ENCODE measurements at regions not wholly inside any gene's neighbourhood (a gene's known extent, or its start where the extent isn't known, plus 50 kb on each side); places are given as distances from the start of the nearest gene placed in this dataset.

DNA sequence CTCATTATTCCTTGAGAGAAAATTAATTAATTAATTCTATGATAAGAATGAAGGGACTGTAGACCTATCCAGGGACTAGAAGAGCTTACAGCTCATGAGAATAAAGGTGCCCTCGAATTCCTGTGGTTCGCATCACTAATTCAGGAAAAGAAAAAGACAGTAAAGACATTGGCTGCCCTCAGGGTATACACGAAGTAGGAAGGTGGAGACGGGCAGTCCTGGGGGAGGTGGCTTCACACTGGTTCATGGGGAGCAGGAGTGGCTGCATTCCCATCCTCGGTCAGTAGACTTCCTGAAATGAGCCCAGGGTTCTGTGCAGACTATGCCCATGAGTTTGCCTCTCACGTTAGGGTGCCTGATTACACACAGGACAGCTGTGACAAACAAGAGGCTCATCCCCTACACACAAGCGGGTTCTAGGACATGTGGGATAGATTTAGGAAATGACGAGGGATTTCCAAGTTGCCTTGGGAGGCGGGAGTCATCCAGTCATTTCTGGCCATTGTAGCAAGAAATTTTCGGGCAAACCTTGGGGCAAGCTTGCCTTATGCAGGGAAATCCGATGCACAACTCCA lies 282.2 kb downstream of the CYP26B1 start:
- H3K36me3 ChIP-seq (replicated peaks in 1 of 2; ENCODE audit: control insufficient read depth in 1 of 2, insufficient read depth in 2 of 2, low read length in 1 of 2) = no peaks in the 10 kb centered on the region
- ChIA-PET POLR2A (no interaction called here), CTCF (interaction anchor here (2.2 kb wide), 1 partner anchor 14 kb away, joined by 5 read pairs; no protein-coding TSS in a partner anchor)
- H3K4me2 ChIP-seq = no peak overlapping the region
- no peaks in the 10 kb centered on the region for H4K20me1 ChIP-seq (ENCODE audit: insufficient read depth)
- no peak overlapping the region for H3K27ac ChIP-seq (ENCODE audit: low read depth in 2 of 2, low read length in 1 of 2)
- TF ChIP-seq FOXM1 (IDR thresholded peaks at IDR 0.05; ENCODE audit: low read depth) (no peak), SIN3A (IDR thresholded peaks at IDR 0.05; ENCODE audit: borderline replicate concordance, low read depth, low read length) (no peak), RCOR1 (IDR thresholded peaks at IDR 0.05; ENCODE audit: low read length) (no peak), RFX5 (IDR thresholded peaks at IDR 0.05; ENCODE audit: low read length) (no peak)
- TF ChIP-seq, protein P1, sequence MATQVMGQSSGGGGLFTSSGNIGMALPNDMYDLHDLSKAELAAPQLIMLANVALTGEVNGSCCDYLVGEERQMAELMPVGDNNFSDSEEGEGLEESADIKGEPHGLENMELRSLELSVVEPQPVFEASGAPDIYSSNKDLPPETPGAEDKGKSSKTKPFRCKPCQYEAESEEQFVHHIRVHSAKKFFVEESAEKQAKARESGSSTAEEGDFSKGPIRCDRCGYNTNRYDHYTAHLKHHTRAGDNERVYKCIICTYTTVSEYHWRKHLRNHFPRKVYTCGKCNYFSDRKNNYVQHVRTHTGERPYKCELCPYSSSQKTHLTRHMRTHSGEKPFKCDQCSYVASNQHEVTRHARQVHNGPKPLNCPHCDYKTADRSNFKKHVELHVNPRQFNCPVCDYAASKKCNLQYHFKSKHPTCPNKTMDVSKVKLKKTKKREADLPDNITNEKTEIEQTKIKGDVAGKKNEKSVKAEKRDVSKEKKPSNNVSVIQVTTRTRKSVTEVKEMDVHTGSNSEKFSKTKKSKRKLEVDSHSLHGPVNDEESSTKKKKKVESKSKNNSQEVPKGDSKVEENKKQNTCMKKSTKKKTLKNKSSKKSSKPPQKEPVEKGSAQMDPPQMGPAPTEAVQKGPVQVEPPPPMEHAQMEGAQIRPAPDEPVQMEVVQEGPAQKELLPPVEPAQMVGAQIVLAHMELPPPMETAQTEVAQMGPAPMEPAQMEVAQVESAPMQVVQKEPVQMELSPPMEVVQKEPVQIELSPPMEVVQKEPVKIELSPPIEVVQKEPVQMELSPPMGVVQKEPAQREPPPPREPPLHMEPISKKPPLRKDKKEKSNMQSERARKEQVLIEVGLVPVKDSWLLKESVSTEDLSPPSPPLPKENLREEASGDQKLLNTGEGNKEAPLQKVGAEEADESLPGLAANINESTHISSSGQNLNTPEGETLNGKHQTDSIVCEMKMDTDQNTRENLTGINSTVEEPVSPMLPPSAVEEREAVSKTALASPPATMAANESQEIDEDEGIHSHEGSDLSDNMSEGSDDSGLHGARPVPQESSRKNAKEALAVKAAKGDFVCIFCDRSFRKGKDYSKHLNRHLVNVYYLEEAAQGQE (IDR thresholded peaks at IDR 0.05; ENCODE audit: low read depth, low read length) = no peak
- TF ChIP-seq, protein P2, sequence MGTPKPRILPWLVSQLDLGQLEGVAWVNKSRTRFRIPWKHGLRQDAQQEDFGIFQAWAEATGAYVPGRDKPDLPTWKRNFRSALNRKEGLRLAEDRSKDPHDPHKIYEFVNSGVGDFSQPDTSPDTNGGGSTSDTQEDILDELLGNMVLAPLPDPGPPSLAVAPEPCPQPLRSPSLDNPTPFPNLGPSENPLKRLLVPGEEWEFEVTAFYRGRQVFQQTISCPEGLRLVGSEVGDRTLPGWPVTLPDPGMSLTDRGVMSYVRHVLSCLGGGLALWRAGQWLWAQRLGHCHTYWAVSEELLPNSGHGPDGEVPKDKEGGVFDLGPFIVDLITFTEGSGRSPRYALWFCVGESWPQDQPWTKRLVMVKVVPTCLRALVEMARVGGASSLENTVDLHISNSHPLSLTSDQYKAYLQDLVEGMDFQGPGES (IDR thresholded peaks at IDR 0.05; ENCODE audit: low read depth, low read length) = no peak
- H3K4me1 ChIP-seq (ENCODE audit: control insufficient read depth in 1 of 2, insufficient read depth in 2 of 2, low read depth in 1 of 2, low read length in 1 of 2) = no peaks in the 10 kb centered on the region
- H3K9me3 ChIP-seq = no peaks in the 10 kb centered on the region
- WGBS (ENCODE audit: low lambda C conversion rate) = 34% methylated on average over 11 of the region's 11 CpGs
- no peaks in the 10 kb centered on the region for H3K27me3 ChIP-seq (ENCODE audit: insufficient read depth)
- H3K9ac ChIP-seq = no peak overlapping the region
- H2AFZ ChIP-seq (ENCODE audit: low read depth) = no peak overlapping the region
- no peaks in the 10 kb centered on the region for H3F3A ChIP-seq (replicated peaks; ENCODE audit: insufficient read depth)
- no peak overlapping the region for H3K4me3 ChIP-seq (ENCODE audit: low read depth in 2 of 2, low read length in 1 of 2)
- H3K79me2 ChIP-seq (ENCODE audit: insufficient read depth) = no peaks in the 10 kb centered on the region
- H3K9me2 ChIP-seq = no peaks in the 10 kb centered on the region
- no peak for DNase-seq

DNA sequence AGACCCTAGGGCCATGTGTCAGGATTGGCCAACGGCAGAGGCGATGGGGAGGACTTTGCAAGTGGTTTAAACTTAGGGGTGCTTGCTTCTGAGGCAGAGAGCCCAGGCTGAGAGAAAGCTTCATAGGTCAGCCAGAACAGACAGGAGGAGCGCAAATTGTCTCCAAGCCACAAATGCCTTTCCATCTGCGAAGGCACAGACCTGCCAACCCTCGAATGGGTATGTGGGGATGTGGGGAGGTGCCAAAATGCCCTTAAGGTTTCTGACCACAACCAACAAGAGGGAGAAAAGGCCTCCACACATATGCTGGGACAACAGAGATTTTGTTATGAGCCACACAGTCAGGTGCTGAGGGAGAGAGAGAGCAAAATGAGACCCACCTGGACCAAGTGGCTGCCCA lies 283.6 kb downstream of the CYP26B1 start:
- Histone ChIP-seq H3F3A (replicated peaks; ENCODE audit: insufficient read depth) (no peaks in the 10 kb centered on the region), H3K9me3 (no peaks in the 10 kb centered on the region), H4K20me1 (ENCODE audit: insufficient read depth) (no peaks in the 10 kb centered on the region), H3K9me2 (no peaks in the 10 kb centered on the region), H3K36me3 (replicated peaks in 1 of 2; ENCODE audit: control insufficient read depth in 1 of 2, insufficient read depth in 2 of 2, low read length in 1 of 2) (no peaks in the 10 kb centered on the region), H2AFZ (ENCODE audit: low read depth) (no peak overlapping the region), H3K9ac (no peak overlapping the region), H3K4me2 (no peak overlapping the region), H3K27me3 (ENCODE audit: insufficient read depth) (no peaks in the 10 kb centered on the region), H3K4me3 (ENCODE audit: low read depth in 2 of 2, low read length in 1 of 2) (no peak overlapping the region), H3K79me2 (ENCODE audit: insufficient read depth) (no peaks in the 10 kb centered on the region), H3K27ac (ENCODE audit: low read depth in 2 of 2, low read length in 1 of 2) (no peak overlapping the region), H3K4me1 (ENCODE audit: control insufficient read depth in 1 of 2, insufficient read depth in 2 of 2, low read depth in 1 of 2, low read length in 1 of 2) (no peaks in the 10 kb centered on the region)
- no peak for TF ChIP-seq JUND (IDR thresholded peaks at IDR 0.05)
- no peak for TF ChIP-seq MAX (IDR thresholded peaks at IDR 0.05; ENCODE audit: low read depth)
- no peak for TF ChIP-seq EP300 (IDR thresholded peaks at IDR 0.05; ENCODE audit: borderline replicate concordance in 1 of 2, low read depth in 1 of 2, low read length in 1 of 2)
- no peak for TF ChIP-seq RXRA (IDR thresholded peaks at IDR 0.05; ENCODE audit: borderline replicate concordance, low read depth)
- no peak for TF ChIP-seq TAF1 (IDR thresholded peaks at IDR 0.05; ENCODE audit: borderline replicate concordance, low read depth, low read length)
- no peak for TF ChIP-seq TCF12 (IDR thresholded peaks at IDR 0.05)
- TF ChIP-seq TEAD4 (IDR thresholded peaks at IDR 0.05; ENCODE audit: borderline replicate concordance, insufficient read depth) = no peak
- TF ChIP-seq, protein P3, sequence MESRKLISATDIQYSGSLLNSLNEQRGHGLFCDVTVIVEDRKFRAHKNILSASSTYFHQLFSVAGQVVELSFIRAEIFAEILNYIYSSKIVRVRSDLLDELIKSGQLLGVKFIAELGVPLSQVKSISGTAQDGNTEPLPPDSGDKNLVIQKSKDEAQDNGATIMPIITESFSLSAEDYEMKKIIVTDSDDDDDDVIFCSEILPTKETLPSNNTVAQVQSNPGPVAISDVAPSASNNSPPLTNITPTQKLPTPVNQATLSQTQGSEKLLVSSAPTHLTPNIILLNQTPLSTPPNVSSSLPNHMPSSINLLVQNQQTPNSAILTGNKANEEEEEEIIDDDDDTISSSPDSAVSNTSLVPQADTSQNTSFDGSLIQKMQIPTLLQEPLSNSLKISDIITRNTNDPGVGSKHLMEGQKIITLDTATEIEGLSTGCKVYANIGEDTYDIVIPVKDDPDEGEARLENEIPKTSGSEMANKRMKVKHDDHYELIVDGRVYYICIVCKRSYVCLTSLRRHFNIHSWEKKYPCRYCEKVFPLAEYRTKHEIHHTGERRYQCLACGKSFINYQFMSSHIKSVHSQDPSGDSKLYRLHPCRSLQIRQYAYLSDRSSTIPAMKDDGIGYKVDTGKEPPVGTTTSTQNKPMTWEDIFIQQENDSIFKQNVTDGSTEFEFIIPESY (IDR thresholded peaks at IDR 0.05; ENCODE audit: borderline replicate concordance, low read depth) = no peak
- no peak for TF ChIP-seq NRF1 (IDR thresholded peaks at IDR 0.05; ENCODE audit: low read depth, low read length)
- TF ChIP-seq FOXJ3 (CRISPR knock-in tag; IDR thresholded peaks at IDR 0.05) = no peak
- no peak for TF ChIP-seq MXI1 (IDR thresholded peaks at IDR 0.05; ENCODE audit: low read depth, low read length)
- TF ChIP-seq EZH2phosphoT487 (IDR thresholded peaks at IDR 0.05; ENCODE audit: borderline replicate concordance, low read depth) = no peak
- TF ChIP-seq RFX5 (IDR thresholded peaks at IDR 0.05; ENCODE audit: low read length) = no peak
- no peak for TF ChIP-seq USF2 (IDR thresholded peaks at IDR 0.05; ENCODE audit: borderline replicate concordance, low read depth, low read length)
- no peak for TF ChIP-seq SMC3 (IDR thresholded peaks at IDR 0.05; ENCODE audit: low read depth, low read length)
- DNase-seq = no peak
- CTCF ChIA-PET = interaction anchor here (1.3 kb wide), 1 partner anchor 8 kb away, joined by 5 read pairs; no protein-coding TSS in a partner anchor
- POLR2A ChIA-PET = no interaction called here
- WGBS (ENCODE audit: low lambda C conversion rate) = 55% methylated on average over 5 of the region's 5 CpGs

Measured in SK-N-SH (cell line).